GM12872 (cell line): ENCODE measurements at regions not wholly inside any gene's neighbourhood (a gene's known extent, or its start where the extent isn't known, plus 50 kb on each side); places are given as distances from the start of the nearest gene placed in this dataset.

ENCODE experiments used
- CTCF ChIP-seq: IDR thresholded peaks from 3 replicates; pipeline ENCODE4 v1.5.1; 2011; ENCODE audit warnings: low read depth, mild to moderate bottlenecking, low read length, moderate library complexity; ENCODE audit not compliant: insufficient read depth

- TF ChIP-seq CTCF, result peak; percentile 51
These were observed 118.0 kb upstream of the RPL38 start for GRCh38 chr17:74085434-74085833.

- TF ChIP-seq CTCF, result no peak
These were observed 116.4 kb upstream of the RPL38 start for GRCh38 chr17:74087002-74087585.

GRCh38 chr17:74088285-74088933 is 115.1 kb upstream of the RPL38 start:
- TF ChIP-seq CTCF, result no peak

DNA sequence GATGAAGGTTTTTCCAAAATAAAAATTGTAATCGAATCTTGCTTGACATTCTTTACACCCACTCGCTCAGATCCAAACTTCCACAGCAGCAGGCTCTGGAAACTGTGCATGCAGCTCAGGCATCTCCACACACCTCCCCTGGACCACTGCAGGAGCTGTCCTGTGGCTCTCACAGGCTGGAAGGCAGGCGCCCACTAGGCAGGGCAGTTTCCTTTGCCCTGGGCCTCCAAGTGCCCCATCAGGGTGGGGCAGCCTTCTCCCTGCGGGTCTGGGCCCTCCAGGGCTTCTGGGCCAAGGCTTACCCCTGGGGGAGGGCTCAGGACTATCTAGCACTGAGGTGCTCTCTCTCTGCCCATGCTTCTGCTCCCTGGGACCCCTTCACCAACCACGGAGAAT is 114.5 kb upstream of the RPL38 start:
- TF ChIP-seq CTCF, result no peak

DNA sequence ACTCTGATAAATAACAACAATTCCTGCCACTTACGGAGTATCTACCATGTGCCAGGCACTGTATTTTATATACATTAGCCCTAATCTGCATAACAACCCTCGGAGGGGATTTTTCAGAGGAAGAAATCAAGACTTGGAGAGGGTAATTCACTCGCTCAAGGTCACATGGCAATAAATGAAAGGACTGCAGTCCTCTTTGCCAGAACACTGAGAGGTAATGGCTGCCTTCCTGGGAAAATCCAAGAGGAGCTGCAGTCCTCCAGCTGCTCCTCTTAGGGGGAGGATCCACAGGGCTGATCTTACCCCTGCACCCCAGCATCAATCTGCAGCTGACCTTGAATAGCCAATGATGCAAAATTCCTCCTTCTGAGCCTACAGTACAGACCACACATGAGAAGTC is 114.1 kb upstream of the RPL38 start:
- TF ChIP-seq CTCF, result no peak

DNA sequence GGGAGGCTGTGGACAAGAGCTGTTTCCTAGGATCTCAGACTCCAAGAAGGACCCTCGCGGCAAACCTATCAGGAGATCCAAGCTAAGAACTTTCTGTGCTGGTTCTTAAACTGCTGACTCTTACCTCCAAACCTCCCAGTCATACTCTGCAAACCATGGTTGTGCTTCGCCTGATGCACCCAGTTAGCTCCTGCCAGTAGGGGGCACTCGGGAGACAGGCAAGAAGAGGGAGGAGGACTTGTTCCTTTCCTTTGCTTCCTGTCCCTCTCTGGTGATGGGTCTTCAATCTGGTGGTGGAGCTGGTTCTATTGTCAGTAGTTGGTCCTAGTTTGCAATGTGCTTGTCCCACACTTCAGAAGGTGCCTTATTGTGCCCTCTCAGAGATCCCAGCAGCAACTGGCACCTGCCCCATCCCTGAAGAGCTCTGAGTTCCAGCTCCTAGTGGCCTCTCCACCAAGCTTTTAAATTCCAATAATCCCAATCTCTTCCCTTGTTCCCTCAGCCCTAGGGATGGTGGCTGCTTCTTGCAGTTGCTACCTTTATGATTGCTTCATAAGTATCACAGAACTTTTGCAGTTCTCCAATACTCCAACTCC is 113.5 kb upstream of the RPL38 start:
- peak; percentile 96 for TF ChIP-seq CTCF

- TF ChIP-seq CTCF, result no peak
These were observed 108.8 kb upstream of the RPL38 start for GRCh38 chr17:74094651-74095050.
